GM23338 (cell line): ENCODE measurements at regions not wholly inside any gene's neighbourhood (a gene's known extent, or its start where the extent isn't known, plus 50 kb on each side); places are given as distances from the start of the nearest gene placed in this dataset.

Experiments used
- ATAC-seq: fragments of 200-7000 bp; cut with Tn5 transposase; 3 replicates; pipeline ENCODE4 v1.9.1; 2020
- DNase-seq: peaks from one replicate; pipeline ENCODE4 v3.0.0-alpha.2; 2015; ENCODE audit warnings: low spot score
- H2AFZ ChIP-seq: fragments of 200-600 bp; sonication (generic); 2 replicates; pipeline ENCODE4 v1.8.0; 2016; ENCODE audit warnings: antibody characterized with exemption, mild to moderate bottlenecking, moderate library complexity
- H3F3A ChIP-seq: fragments of 200-600 bp; sonication (generic); replicated peaks from 2 replicates; pipeline ENCODE4 v1.8.0; 2017; ENCODE audit warnings: antibody characterized with exemption, mixed run types, low read depth
- H3K27ac ChIP-seq: fragments of 200-600 bp; sonication (generic); 2 replicates; pipeline ENCODE4 v1.6.1; 2016; ENCODE audit warnings: low read depth
- H3K27me3 ChIP-seq: fragments of 200-600 bp; sonication (generic); 2 replicates; pipeline ENCODE4 v1.8.0; 2016; ENCODE audit warnings: mild to moderate bottlenecking, mixed run types, moderate library complexity; ENCODE audit not compliant: insufficient read depth
- H3K36me3 ChIP-seq: fragments of 200-600 bp; sonication (generic); 2 replicates; pipeline ENCODE4 v1.8.0; 2016; ENCODE audit warnings: mild to moderate bottlenecking; ENCODE audit not compliant: insufficient read depth
- H3K4me1 ChIP-seq: fragments of 200-600 bp; sonication (generic); 2 replicates; pipeline ENCODE4 v1.8.0; 2016; ENCODE audit warnings: mild to moderate bottlenecking, moderate library complexity; ENCODE audit not compliant: insufficient read depth
- H3K4me2 ChIP-seq: fragments of 200-600 bp; sonication (generic); 2 replicates; pipeline ENCODE4 v1.7.1; 2017; ENCODE audit warnings: mixed run types
- H3K4me3 ChIP-seq: fragments of 200-600 bp; sonication (generic); 2 replicates; pipeline ENCODE4 v1.6.1; 2016; ENCODE audit warnings: mixed run types
- H3K79me2 ChIP-seq: fragments of 200-600 bp; sonication (generic); replicated peaks from 2 replicates; pipeline ENCODE4 v1.8.0; 2017; ENCODE audit warnings: mild to moderate bottlenecking; ENCODE audit not compliant: insufficient read depth
- H3K9me2 ChIP-seq: fragments of 200-600 bp; sonication (generic); 2 replicates; pipeline ENCODE4 v1.8.0; 2017; ENCODE audit not compliant: insufficient read depth
- H4K20me1 ChIP-seq: fragments of 200-600 bp; sonication (generic); replicated peaks from 2 replicates; pipeline ENCODE4 v1.8.0; 2017; ENCODE audit warnings: mild to moderate bottlenecking; ENCODE audit not compliant: insufficient read depth
- H3K27ac Mint-ChIP-seq: 2 replicates; pipeline ENCODE4 v1.8.0; 2020; ENCODE audit warnings: inconsistent platforms, mild to moderate bottlenecking, moderate library complexity, mixed read lengths
- H3K27me3 Mint-ChIP-seq: 3 replicates; pipeline ENCODE4 v1.8.0; 2022; ENCODE audit warnings: low read depth, mild to moderate bottlenecking, moderate library complexity, mixed read lengths, inconsistent platforms; ENCODE audit not compliant: insufficient read depth, poor library complexity
- H3K36me3 Mint-ChIP-seq: 3 replicates; pipeline ENCODE4 v1.8.0; 2021; ENCODE audit warnings: low read depth, mild to moderate bottlenecking, inconsistent platforms, moderate library complexity, mixed read lengths
- H3K4me1 Mint-ChIP-seq: 3 replicates; pipeline ENCODE4 v1.8.0; 2020; ENCODE audit warnings: mild to moderate bottlenecking, inconsistent platforms, mixed read lengths
- H3K4me3 Mint-ChIP-seq: 3 replicates; pipeline ENCODE4 v1.8.0; 2021; ENCODE audit warnings: moderate library complexity, mild to moderate bottlenecking, inconsistent platforms, mixed read lengths
- H3K9me3 Mint-ChIP-seq: 3 replicates; pipeline ENCODE4 v1.8.0; 2020; ENCODE audit warnings: moderate library complexity, mild to moderate bottlenecking, inconsistent platforms, mixed read lengths
- CREB1 ChIP-seq: fragments of 250-450 bp; sonication (Bioruptor Pico); IDR thresholded peaks from 2 replicates; pipeline ENCODE4 v1.5.0; 2020; ENCODE audit warnings: low read depth, mild to moderate bottlenecking, moderate library complexity
- EZH2 ChIP-seq: fragments of 200-600 bp; sonication (generic); IDR thresholded peaks from one replicate; pipeline ENCODE4 v1.8.0; 2017; ENCODE audit warnings: antibody characterized with exemption, mild to moderate bottlenecking, low read depth; ENCODE audit not compliant: unreplicated experiment
- EZH2phosphoT487 ChIP-seq: fragments of 200-600 bp; sonication (generic); IDR thresholded peaks from one replicate; pipeline ENCODE4 v1.8.1; 2018; ENCODE audit warnings: antibody characterized with exemption; ENCODE audit not compliant: unreplicated experiment
- JUNB ChIP-seq: IDR thresholded peaks from one replicate; pipeline ENCODE4 v1.6.1; 2016; ENCODE audit warnings: antibody characterized with exemption; ENCODE audit not compliant: unreplicated experiment
- NANOG ChIP-seq: IDR thresholded peaks from 2 replicates; pipeline ENCODE4 v1.6.1; 2016; ENCODE audit warnings: antibody characterized with exemption, borderline replicate concordance
- POLR2AphosphoS5 ChIP-seq: IDR thresholded peaks from 2 replicates; pipeline ENCODE4 v1.6.1; 2016; ENCODE audit warnings: antibody characterized with exemption, low read depth
- STAT1 ChIP-seq: IDR thresholded peaks from one replicate; pipeline ENCODE4 v1.6.1; 2016; ENCODE audit warnings: antibody characterized with exemption; ENCODE audit not compliant: unreplicated experiment
- ZNF331 ChIP-seq: fragments of 250-450 bp; sonication (Bioruptor Pico); IDR thresholded peaks from 2 replicates; pipeline ENCODE4 v1.5.0; 2020; ENCODE audit warnings: low read depth, mild to moderate bottlenecking, moderate library complexity
- TF ChIP-seq, protein P1 (sequence below): IDR thresholded peaks from one replicate; pipeline ENCODE4 v1.6.1; 2018; ENCODE audit warnings: antibody characterized with exemption; ENCODE audit not compliant: unreplicated experiment
- TF ChIP-seq, protein P2 (sequence below), 2 experiments: fragments of 200-600 bp in 1 of 2; sonication (generic) in 1 of 2; conservative IDR thresholded peaks; 2 replicates each; pipeline versions ENCODE4 v1.5.1 to v1.6.1; 2016 to 2017; ENCODE audit warnings: antibody characterized with exemption in 2 of 2, low read depth in 2 of 2, mild to moderate bottlenecking in 2 of 2, moderate library complexity in 1 of 2
- TF ChIP-seq, protein P3 (sequence below): IDR thresholded peaks from 2 replicates; pipeline ENCODE4 v1.6.1; 2016; ENCODE audit warnings: antibody characterized with exemption

DNA sequence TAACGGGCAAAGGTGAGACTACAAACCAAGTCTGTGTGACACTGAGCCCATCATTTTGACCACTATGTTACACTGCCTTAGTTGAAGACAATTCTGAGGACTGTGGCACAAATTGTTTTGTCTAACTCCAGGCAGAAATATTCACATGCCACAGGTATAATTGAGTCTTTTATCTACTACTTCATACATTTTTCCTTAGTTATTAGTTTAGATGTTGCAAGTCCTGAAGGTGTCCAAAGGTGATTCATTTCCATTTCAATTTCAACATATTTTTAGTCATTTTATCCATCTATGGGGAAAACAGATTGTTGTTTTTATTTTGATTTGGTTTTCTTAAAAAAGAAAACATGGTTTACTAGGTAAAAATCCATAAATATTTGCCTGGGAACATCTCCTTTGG, 341.7 kb upstream of the SMIM31 start (continued):
- TF ChIP-seq, protein P1, sequence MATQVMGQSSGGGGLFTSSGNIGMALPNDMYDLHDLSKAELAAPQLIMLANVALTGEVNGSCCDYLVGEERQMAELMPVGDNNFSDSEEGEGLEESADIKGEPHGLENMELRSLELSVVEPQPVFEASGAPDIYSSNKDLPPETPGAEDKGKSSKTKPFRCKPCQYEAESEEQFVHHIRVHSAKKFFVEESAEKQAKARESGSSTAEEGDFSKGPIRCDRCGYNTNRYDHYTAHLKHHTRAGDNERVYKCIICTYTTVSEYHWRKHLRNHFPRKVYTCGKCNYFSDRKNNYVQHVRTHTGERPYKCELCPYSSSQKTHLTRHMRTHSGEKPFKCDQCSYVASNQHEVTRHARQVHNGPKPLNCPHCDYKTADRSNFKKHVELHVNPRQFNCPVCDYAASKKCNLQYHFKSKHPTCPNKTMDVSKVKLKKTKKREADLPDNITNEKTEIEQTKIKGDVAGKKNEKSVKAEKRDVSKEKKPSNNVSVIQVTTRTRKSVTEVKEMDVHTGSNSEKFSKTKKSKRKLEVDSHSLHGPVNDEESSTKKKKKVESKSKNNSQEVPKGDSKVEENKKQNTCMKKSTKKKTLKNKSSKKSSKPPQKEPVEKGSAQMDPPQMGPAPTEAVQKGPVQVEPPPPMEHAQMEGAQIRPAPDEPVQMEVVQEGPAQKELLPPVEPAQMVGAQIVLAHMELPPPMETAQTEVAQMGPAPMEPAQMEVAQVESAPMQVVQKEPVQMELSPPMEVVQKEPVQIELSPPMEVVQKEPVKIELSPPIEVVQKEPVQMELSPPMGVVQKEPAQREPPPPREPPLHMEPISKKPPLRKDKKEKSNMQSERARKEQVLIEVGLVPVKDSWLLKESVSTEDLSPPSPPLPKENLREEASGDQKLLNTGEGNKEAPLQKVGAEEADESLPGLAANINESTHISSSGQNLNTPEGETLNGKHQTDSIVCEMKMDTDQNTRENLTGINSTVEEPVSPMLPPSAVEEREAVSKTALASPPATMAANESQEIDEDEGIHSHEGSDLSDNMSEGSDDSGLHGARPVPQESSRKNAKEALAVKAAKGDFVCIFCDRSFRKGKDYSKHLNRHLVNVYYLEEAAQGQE: no peak
- TF ChIP-seq STAT1 (no peak), CREB1 (no peak), EZH2 (no peak)
- TF ChIP-seq, protein P2, sequence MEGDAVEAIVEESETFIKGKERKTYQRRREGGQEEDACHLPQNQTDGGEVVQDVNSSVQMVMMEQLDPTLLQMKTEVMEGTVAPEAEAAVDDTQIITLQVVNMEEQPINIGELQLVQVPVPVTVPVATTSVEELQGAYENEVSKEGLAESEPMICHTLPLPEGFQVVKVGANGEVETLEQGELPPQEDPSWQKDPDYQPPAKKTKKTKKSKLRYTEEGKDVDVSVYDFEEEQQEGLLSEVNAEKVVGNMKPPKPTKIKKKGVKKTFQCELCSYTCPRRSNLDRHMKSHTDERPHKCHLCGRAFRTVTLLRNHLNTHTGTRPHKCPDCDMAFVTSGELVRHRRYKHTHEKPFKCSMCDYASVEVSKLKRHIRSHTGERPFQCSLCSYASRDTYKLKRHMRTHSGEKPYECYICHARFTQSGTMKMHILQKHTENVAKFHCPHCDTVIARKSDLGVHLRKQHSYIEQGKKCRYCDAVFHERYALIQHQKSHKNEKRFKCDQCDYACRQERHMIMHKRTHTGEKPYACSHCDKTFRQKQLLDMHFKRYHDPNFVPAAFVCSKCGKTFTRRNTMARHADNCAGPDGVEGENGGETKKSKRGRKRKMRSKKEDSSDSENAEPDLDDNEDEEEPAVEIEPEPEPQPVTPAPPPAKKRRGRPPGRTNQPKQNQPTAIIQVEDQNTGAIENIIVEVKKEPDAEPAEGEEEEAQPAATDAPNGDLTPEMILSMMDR (conservative IDR thresholded peaks at IDR 0.05; ENCODE audit: low read depth in 2 of 2): no peak

DNA sequence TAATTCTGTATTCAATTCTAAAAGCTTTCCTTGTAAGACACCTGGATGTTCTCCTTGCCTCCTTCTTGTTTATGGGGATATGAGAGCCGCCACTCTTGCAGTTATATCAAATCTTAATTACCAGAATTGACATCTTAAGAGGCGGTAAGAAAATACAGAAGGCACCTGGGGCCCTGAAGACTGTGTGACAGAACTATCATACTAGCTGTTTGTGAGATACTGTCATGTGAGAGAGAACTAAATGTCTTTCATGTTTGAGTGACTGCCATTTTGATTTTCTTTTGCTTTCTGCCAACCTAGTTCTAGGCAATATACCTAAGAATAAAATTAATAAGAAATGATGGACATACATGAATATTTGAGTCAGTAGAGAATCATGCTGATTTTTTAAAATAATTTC, 340.2 kb upstream of the SMIM31 start:
- H3K4me1 ChIP-seq: no peaks in the 10 kb centered on the region
- H3K27me3 ChIP-seq: no peaks in the 10 kb centered on the region
- Mint-ChIP-seq H3K4me1 (no peaks in the 10 kb centered on the region), H3K4me3 (no peak overlapping the region), H3K9me3 (0 out of 3 replicates have a peak, but pooled peaks cover 5% of the 10 kb centered on the region), H3K27ac (no peak overlapping the region), H3K36me3 (no peaks in the 10 kb centered on the region), H3K27me3 (no peaks in the 10 kb centered on the region)
- ATAC-seq (no peak), DNase-seq (no peak)
- no peaks in the 10 kb centered on the region for H3F3A ChIP-seq
- H3K27ac ChIP-seq: no peak overlapping the region
- H4K20me1 ChIP-seq: no peaks in the 10 kb centered on the region
- H3K9me2 ChIP-seq: no peaks in the 10 kb centered on the region
- H3K4me3 ChIP-seq: no peak overlapping the region
- no peaks in the 10 kb centered on the region for H3K79me2 ChIP-seq
- H3K36me3 ChIP-seq: peaks cover 3% of the 10 kb centered on the region; the same call in 1 of the 2 replicates
- H3K4me2 ChIP-seq: no peak overlapping the region
- H2AFZ ChIP-seq: no peak overlapping the region
- TF ChIP-seq JUNB (no peak), STAT1 (no peak), NANOG (no peak), EZH2phosphoT487 (no peak), CREB1 (no peak), POLR2AphosphoS5 (no peak), ZNF331 (CRISPR knock-in tag) (no peak)
- TF ChIP-seq, protein P3, sequence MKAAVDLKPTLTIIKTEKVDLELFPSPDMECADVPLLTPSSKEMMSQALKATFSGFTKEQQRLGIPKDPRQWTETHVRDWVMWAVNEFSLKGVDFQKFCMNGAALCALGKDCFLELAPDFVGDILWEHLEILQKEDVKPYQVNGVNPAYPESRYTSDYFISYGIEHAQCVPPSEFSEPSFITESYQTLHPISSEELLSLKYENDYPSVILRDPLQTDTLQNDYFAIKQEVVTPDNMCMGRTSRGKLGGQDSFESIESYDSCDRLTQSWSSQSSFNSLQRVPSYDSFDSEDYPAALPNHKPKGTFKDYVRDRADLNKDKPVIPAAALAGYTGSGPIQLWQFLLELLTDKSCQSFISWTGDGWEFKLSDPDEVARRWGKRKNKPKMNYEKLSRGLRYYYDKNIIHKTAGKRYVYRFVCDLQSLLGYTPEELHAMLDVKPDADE: no peak
- TF ChIP-seq, protein P2 (conservative IDR thresholded peaks at IDR 0.05; ENCODE audit: low read depth in 2 of 2): no peak
- TF ChIP-seq, protein P1: no peak
